Colonic mucosa (tissue), 4 donors: ENCODE measurements at regions not wholly inside any gene's neighbourhood (a gene's known extent, or its start where the extent isn't known, plus 50 kb on each side); places are given as distances from the start of the nearest gene placed in this dataset.

Experiments
- DNase-seq: peaks from one replicate; pipeline ENCODE4 v3.0.0-alpha.2; 2020
- H3K27ac ChIP-seq: fragments of 200-600 bp; one replicate; pipeline ENCODE4 v1.8.0; 2021
- H3K27me3 ChIP-seq: fragments of 200-600 bp; one replicate; pipeline ENCODE4 v1.8.0; 2021
- H3K36me3 ChIP-seq: fragments of 200-600 bp; one replicate; pipeline ENCODE4 v1.8.0; 2021
- H3K4me1 ChIP-seq: fragments of 200-600 bp; one replicate; pipeline ENCODE4 v1.8.0; 2021; ENCODE audit warnings: mild to moderate bottlenecking
- H3K4me3 ChIP-seq: fragments of 200-600 bp; one replicate; pipeline ENCODE4 v1.8.0; 2021
- H3K9ac ChIP-seq, 2 donors: one replicate each; pipeline ENCODE4 v1.7.0; 2013; ENCODE audit warnings: control low read depth in 2 of 2, low read depth in 2 of 2, low read length in 2 of 2
- H3K9me3 ChIP-seq: fragments of 200-600 bp; one replicate; pipeline ENCODE4 v1.8.0; 2021
- CTCF ChIP-seq: fragments of 200-600 bp; IDR thresholded peaks from one replicate; pipeline ENCODE4 v1.8.0; 2022; ENCODE audit warnings: antibody characterized with exemption, mild to moderate bottlenecking
- intact Hi-C: fragments of 100-400 bp; cut with DNase I; formaldehyde crosslinking; loops from one replicate; pipeline ENCODE4 v1.14.1; 2022
- donor health status: healthy.
- donor health status: DM: no; HTN: no; CAD: no.
- donor health status: DM: no; HTN: no; CAD: no.

GRCh38 chr1:213585402-213585801 is 402.4 kb upstream of the PROX1 start:
- Histone ChIP-seq H3K27ac (no peak overlapping the region), H3K4me1 (no peaks in the 10 kb centered on the region), H3K27me3 (no peaks in the 10 kb centered on the region), H3K36me3 (no peaks in the 10 kb centered on the region), H3K4me3 (no peak overlapping the region), H3K9ac (no peak overlapping the region), H3K9me3 (no peaks in the 10 kb centered on the region)
- peak; percentile 78 for DNase-seq
- TF ChIP-seq CTCF, result no peak
- intact Hi-C loops, result no loop called here

GRCh38 chr1:213585959-213586586 is 401.7 kb upstream of the PROX1 start:
- Histone ChIP-seq H3K4me3 (no peak overlapping the region), H3K4me1 (no peaks in the 10 kb centered on the region), H3K27me3 (no peaks in the 10 kb centered on the region), H3K9me3 (no peaks in the 10 kb centered on the region), H3K36me3 (no peaks in the 10 kb centered on the region), H3K9ac (no peak overlapping the region), H3K27ac (no peak overlapping the region)
- peak; percentile 32 for DNase-seq
- intact Hi-C loops, result no loop called here
- TF ChIP-seq CTCF, result no peak

GRCh38 chr1:213586587-213586972 is 401.2 kb upstream of the PROX1 start:
- Histone ChIP-seq H3K36me3 (no peaks in the 10 kb centered on the region), H3K27ac (no peak overlapping the region), H3K9me3 (no peaks in the 10 kb centered on the region), H3K4me3 (no peak overlapping the region), H3K4me1 (no peaks in the 10 kb centered on the region), H3K27me3 (no peaks in the 10 kb centered on the region), H3K9ac (no peak overlapping the region)
- intact Hi-C loops, result no loop called here
- peak; percentile 30 for DNase-seq
- no peak for TF ChIP-seq CTCF

GRCh38 chr1:213596729-213597128 is 391.0 kb upstream of the PROX1 start:
- intact Hi-C loops, result no loop called here
- Histone ChIP-seq H3K9me3 (no peaks in the 10 kb centered on the region), H3K27me3 (no peaks in the 10 kb centered on the region), H3K9ac (no peak overlapping the region), H3K36me3 (no peaks in the 10 kb centered on the region), H3K4me1 (no peaks in the 10 kb centered on the region), H3K4me3 (no peak overlapping the region), H3K27ac (no peak overlapping the region)
- DNase-seq, result no peak
- no peak for TF ChIP-seq CTCF

- Histone ChIP-seq H3K36me3 (no peaks in the 10 kb centered on the region), H3K27ac (no peak overlapping the region), H3K4me3 (no peak overlapping the region), H3K9me3 (no peaks in the 10 kb centered on the region), H3K27me3 (no peaks in the 10 kb centered on the region), H3K4me1 (no peaks in the 10 kb centered on the region), H3K9ac (no peak overlapping the region)
- intact Hi-C loops, result no loop called here
- DNase-seq, result no peak
- no peak for TF ChIP-seq CTCF
Observed at GRCh38 chr1:213598263-213598662, 389.5 kb upstream of the PROX1 start.
